ENCODE measurements at regions not wholly inside any gene's neighbourhood (a gene's known extent, or its start where the extent isn't known, plus 50 kb on each side); places are given as distances from the start of the nearest gene placed in this dataset.

- H3K27me3 ChIP-seq (ENCODE audit: control insufficient read depth, insufficient read depth, low read length): no peaks in the 10 kb centered on the region
- H3K4me3 ChIP-seq (ENCODE audit: low read depth, low read length): no peak overlapping the region
- TF ChIP-seq, protein P1, sequence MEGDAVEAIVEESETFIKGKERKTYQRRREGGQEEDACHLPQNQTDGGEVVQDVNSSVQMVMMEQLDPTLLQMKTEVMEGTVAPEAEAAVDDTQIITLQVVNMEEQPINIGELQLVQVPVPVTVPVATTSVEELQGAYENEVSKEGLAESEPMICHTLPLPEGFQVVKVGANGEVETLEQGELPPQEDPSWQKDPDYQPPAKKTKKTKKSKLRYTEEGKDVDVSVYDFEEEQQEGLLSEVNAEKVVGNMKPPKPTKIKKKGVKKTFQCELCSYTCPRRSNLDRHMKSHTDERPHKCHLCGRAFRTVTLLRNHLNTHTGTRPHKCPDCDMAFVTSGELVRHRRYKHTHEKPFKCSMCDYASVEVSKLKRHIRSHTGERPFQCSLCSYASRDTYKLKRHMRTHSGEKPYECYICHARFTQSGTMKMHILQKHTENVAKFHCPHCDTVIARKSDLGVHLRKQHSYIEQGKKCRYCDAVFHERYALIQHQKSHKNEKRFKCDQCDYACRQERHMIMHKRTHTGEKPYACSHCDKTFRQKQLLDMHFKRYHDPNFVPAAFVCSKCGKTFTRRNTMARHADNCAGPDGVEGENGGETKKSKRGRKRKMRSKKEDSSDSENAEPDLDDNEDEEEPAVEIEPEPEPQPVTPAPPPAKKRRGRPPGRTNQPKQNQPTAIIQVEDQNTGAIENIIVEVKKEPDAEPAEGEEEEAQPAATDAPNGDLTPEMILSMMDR (IDR thresholded peaks at IDR 0.05; ENCODE audit: insufficient read depth, low read length, severe bottlenecking): no peak
- no peaks in the 10 kb centered on the region for H3K36me3 ChIP-seq (ENCODE audit: control insufficient read depth, insufficient read depth, low read length)
- FAIRE-seq (no peak), DNase-seq (ENCODE audit: low read depth) (no peak)
Measured at GRCh38 chr18:1047406-1047805, 142.7 kb downstream of the ADCYAP1 start.

GRCh38 chr18:1048032-1048431, 143.4 kb downstream of the ADCYAP1 start:
- Histone ChIP-seq H3K4me3 (ENCODE audit: low read depth, low read length) (no peak overlapping the region), H3K36me3 (ENCODE audit: control insufficient read depth, insufficient read depth, low read length) (no peaks in the 10 kb centered on the region), H3K27me3 (ENCODE audit: control insufficient read depth, insufficient read depth, low read length) (no peaks in the 10 kb centered on the region)
- TF ChIP-seq, protein P1 (IDR thresholded peaks at IDR 0.05; ENCODE audit: insufficient read depth, low read length, severe bottlenecking): no peak
- DNase-seq (ENCODE audit: low read depth): peak; percentile 4
- no peak for FAIRE-seq

GRCh38 chr18:1049173-1049572, 144.5 kb downstream of the ADCYAP1 start:
- H3K27me3 ChIP-seq (ENCODE audit: control insufficient read depth, insufficient read depth, low read length): no peaks in the 10 kb centered on the region
- FAIRE-seq: no peak
- no peak for DNase-seq (ENCODE audit: low read depth)
- H3K36me3 ChIP-seq (ENCODE audit: control insufficient read depth, insufficient read depth, low read length): no peaks in the 10 kb centered on the region
- TF ChIP-seq, protein P1 (IDR thresholded peaks at IDR 0.05; ENCODE audit: insufficient read depth, low read length, severe bottlenecking): no peak
- no peak overlapping the region for H3K4me3 ChIP-seq (ENCODE audit: low read depth, low read length)

DNA sequence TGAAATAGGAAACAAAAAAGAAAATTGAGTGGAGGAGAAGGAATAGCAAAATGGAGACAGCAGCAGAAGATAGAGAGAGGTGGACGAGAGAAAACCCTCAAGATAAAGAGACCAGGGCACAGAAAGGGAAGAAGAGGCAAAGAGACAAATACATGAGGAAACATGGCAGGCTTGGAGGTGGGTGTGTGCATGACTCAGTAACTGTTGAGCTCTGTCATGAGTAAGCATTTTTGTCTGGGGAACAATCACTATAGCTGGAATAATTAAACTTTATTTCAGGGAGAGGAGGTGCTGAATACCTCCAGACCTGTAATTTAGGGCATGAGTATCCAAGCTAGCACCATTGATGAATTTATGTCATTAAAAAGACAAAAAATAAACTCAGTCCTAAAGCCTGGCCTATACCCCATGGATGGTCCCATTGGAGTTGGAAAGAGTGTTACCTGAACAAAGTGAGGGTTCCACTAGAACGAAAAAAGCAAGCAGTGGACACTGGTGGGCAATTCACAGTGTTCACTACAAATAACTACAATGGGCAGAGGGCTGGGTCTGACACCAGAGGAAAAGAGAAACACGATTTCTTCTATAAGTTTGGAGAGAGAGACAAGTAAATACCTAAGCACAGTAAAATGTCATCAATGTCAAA, 145.5 kb downstream of the ADCYAP1 start:
- TF ChIP-seq, protein P1 (IDR thresholded peaks at IDR 0.05; ENCODE audit: insufficient read depth, low read length, severe bottlenecking): no peak
- H3K36me3 ChIP-seq (ENCODE audit: control insufficient read depth, insufficient read depth, low read length): no peaks in the 10 kb centered on the region
- H3K4me3 ChIP-seq (ENCODE audit: low read depth, low read length): no peak overlapping the region
- no peaks in the 10 kb centered on the region for H3K27me3 ChIP-seq (ENCODE audit: control insufficient read depth, insufficient read depth, low read length)
- DNase-seq (ENCODE audit: low read depth): peak; percentile 16
- FAIRE-seq: no peak

DNA sequence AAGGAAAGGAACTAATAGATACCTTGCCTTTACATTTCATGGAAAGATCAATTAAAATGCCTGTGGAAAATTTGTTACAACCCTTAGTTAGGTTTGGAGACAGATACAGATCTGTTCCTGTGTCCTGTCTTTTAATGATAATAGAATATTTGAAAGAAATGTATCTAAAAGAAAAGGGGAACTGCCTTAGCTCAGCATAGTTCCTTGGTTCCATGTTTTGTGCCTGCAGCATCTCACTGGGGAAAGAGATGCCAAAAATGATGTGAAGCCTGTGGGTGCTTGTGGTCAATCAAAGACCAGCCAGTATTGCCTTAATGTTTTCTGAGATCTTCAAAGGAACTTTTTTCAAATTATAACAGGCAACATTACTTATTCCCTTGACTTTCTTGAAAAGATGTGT, 147.6 kb downstream of the ADCYAP1 start:
- no peak for FAIRE-seq
- no peaks in the 10 kb centered on the region for H3K27me3 ChIP-seq (ENCODE audit: control insufficient read depth, insufficient read depth, low read length)
- DNase-seq (ENCODE audit: low read depth): no peak
- H3K4me3 ChIP-seq (ENCODE audit: low read depth, low read length): no peak overlapping the region
- TF ChIP-seq, protein P1 (IDR thresholded peaks at IDR 0.05; ENCODE audit: insufficient read depth, low read length, severe bottlenecking): no peak
- H3K36me3 ChIP-seq (ENCODE audit: control insufficient read depth, insufficient read depth, low read length): no peaks in the 10 kb centered on the region

All from bronchial epithelial cell (primary cell).